GM12878 (cell line): ENCODE measurements at regions not wholly inside any gene's neighbourhood (a gene's known extent, or its start where the extent isn't known, plus 50 kb on each side); places are given as distances from the start of the nearest gene placed in this dataset.

Experiments
- EP300 ChIP-seq, 2 experiments: fragments of 150-350 bp in 1 of 2; IDR thresholded peaks; 2 replicates each; pipeline ENCODE4 v1.6.1; 2011 to 2012; ENCODE audit warnings: low read depth in 2 of 2, low read length in 2 of 2, borderline replicate concordance in 1 of 2, improper control_type of control experiment in 1 of 2, inconsistent platforms in 1 of 2; ENCODE audit not compliant: control insufficient read depth in 1 of 2
- POLR2A ChIP-seq: IDR thresholded peaks from 2 replicates; pipeline ENCODE4 v1.6.1; 2011; ENCODE audit warnings: low read depth, mild to moderate bottlenecking, low read length
- RB1 ChIP-seq: fragments of 450-650 bp; formaldehyde crosslinking; IDR thresholded peaks from 2 replicates; pipeline ENCODE4 v1.6.1; 2017; ENCODE audit warnings: mild to moderate bottlenecking, borderline replicate concordance
- RFX5 ChIP-seq: IDR thresholded peaks from 2 replicates; pipeline ENCODE4 v1.6.1; 2011; ENCODE audit warnings: low read depth, low read length, improper control_type of control experiment
- SKIL ChIP-seq: fragments of 450-650 bp; IDR thresholded peaks from 2 replicates; pipeline ENCODE4 v1.6.1; 2017; ENCODE audit warnings: mild to moderate bottlenecking, low read depth, inconsistent platforms; ENCODE audit not compliant: poor library complexity, severe bottlenecking

GRCh38 chr4:41865306-41865980, 69.8 kb upstream of the TMEM33 start:
- no peak for TF ChIP-seq SKIL
- no peak for TF ChIP-seq EP300 (IDR thresholded peaks at IDR 0.05; ENCODE audit: borderline replicate concordance in 1 of 2, control insufficient read depth in 1 of 2, low read depth in 2 of 2, low read length in 2 of 2)
- no peak for TF ChIP-seq RB1
- TF ChIP-seq POLR2A = no peak
- TF ChIP-seq RFX5 = no peak
